ENCODE measurements at regions not wholly inside any gene's neighbourhood (a gene's known extent, or its start where the extent isn't known, plus 50 kb on each side); places are given as distances from the start of the nearest gene placed in this dataset.

GRCh38 chr10:33509231-33509831 is 174.9 kb upstream of the NRP1 start:
- DNase-seq (ENCODE audit: low spot score), result no peak

GRCh38 chr10:33507662-33508425 is 173.4 kb upstream of the NRP1 start:
- no peak for DNase-seq (ENCODE audit: low spot score)

GRCh38 chr10:33506838-33507661 is 172.6 kb upstream of the NRP1 start:
- no peak for DNase-seq (ENCODE audit: low spot score)

GRCh38 chr10:33506391-33506790 is 171.9 kb upstream of the NRP1 start:
- DNase-seq (ENCODE audit: low spot score), result no peak

GRCh38 chr10:33501161-33501560 is 166.7 kb upstream of the NRP1 start:
- no peak for DNase-seq (ENCODE audit: low spot score)

- no peak for DNase-seq (ENCODE audit: low spot score)
Measured at GRCh38 chr10:33498391-33498891, 164.0 kb upstream of the NRP1 start.

GRCh38 chr10:33497338-33497737 is 162.9 kb upstream of the NRP1 start:
- DNase-seq (ENCODE audit: low spot score), result no peak

GRCh38 chr10:33496096-33496495 is 161.6 kb upstream of the NRP1 start:
- no peak for DNase-seq (ENCODE audit: low spot score)

GRCh38 chr10:33494694-33495265 is 160.3 kb upstream of the NRP1 start:
- DNase-seq (ENCODE audit: low spot score), result no peak

GRCh38 chr10:33493978-33494377 is 159.5 kb upstream of the NRP1 start:
- no peak for DNase-seq (ENCODE audit: low spot score)

GRCh38 chr10:33493497-33493896 is 159.0 kb upstream of the NRP1 start:
- no peak for DNase-seq (ENCODE audit: low spot score)

- no peak for DNase-seq (ENCODE audit: low spot score)
Measured at GRCh38 chr10:33492701-33493345, 158.4 kb upstream of the NRP1 start.

- DNase-seq (ENCODE audit: low spot score), result no peak
Measured at GRCh38 chr10:33489501-33490176, 155.2 kb upstream of the NRP1 start.

- no peak for DNase-seq (ENCODE audit: low spot score)
Measured at GRCh38 chr10:33487014-33487776, 152.7 kb upstream of the NRP1 start.

GRCh38 chr10:33485276-33485675 is 150.8 kb upstream of the NRP1 start:
- no peak for DNase-seq (ENCODE audit: low spot score)

- no peak for DNase-seq (ENCODE audit: low spot score)
Measured at GRCh38 chr10:33484787-33485186, 150.3 kb upstream of the NRP1 start.

GRCh38 chr10:33483816-33484190 is 149.3 kb upstream of the NRP1 start:
- no peak for DNase-seq (ENCODE audit: low spot score)

- DNase-seq (ENCODE audit: low spot score), result peak; percentile 3
Measured at GRCh38 chr10:33483124-33483815, 148.8 kb upstream of the NRP1 start.

- no peak for DNase-seq (ENCODE audit: low spot score)
Measured at GRCh38 chr10:33482486-33482885, 148.0 kb upstream of the NRP1 start.

GRCh38 chr10:33481184-33481583 is 146.7 kb upstream of the NRP1 start:
- DNase-seq (ENCODE audit: low spot score), result no peak

Measured in SK-N-DZ (cell line).